Panc1 (cell line): ENCODE measurements at regions not wholly inside any gene's neighbourhood (a gene's known extent, or its start where the extent isn't known, plus 50 kb on each side); places are given as distances from the start of the nearest gene placed in this dataset.

Experiments used
- ATAC-seq: fragments of 200-7000 bp; cut with Tn5 transposase; 2 replicates; pipeline ENCODE4 v1.9.1; 2020; ENCODE audit warnings: mild to moderate bottlenecking, moderate library complexity
- BruUV-seq: library from RNA; stranded (reverse); fragments of 400-500 nt; replicated peaks from 2 replicates; lab custom pipeline; 2021; lab: Mats Ljungman, UMichigan
- CTCF ChIA-PET: fragments of 300-600 bp; sonication (Branson Sonifier 250); formaldehyde crosslinking; loops from one replicate; lab custom pipeline; 2022; ENCODE audit warnings: antibody characterized with exemption; lab: Charles Lee
- POLR2A ChIA-PET: fragments of 300-600 bp; sonication (Branson Sonifier 250); formaldehyde crosslinking; loops from one replicate; lab custom pipeline; 2022; ENCODE audit warnings: antibody characterized with exemption; lab: Charles Lee
- DNase-seq: peaks from one replicate; pipeline ENCODE4 v3.0.0-alpha.2; 2010; ENCODE audit warnings: low read depth, low spot score
- H3K27ac ChIP-seq: 2 replicates; pipeline ENCODE4 v1.5.1; 2011; ENCODE audit warnings: mild to moderate bottlenecking, low read length, inconsistent platforms
- H3K27me3 ChIP-seq: fragments of 200-500 bp; sonication (Bioruptor generic); 2 replicates; pipeline ENCODE4 v1.6.0; 2014; ENCODE audit warnings: low read length, inconsistent platforms; ENCODE audit not compliant: control insufficient read depth, insufficient read depth
- H3K36me3 ChIP-seq: fragments of 200-500 bp; sonication (Bioruptor generic); 2 replicates; pipeline ENCODE4 v1.5.1; 2014; ENCODE audit warnings: inconsistent platforms, mild to moderate bottlenecking, low read length, moderate library complexity; ENCODE audit not compliant: control insufficient read depth, insufficient read depth
- H3K4me1 ChIP-seq: 2 replicates; pipeline ENCODE4 v1.5.1; 2011; ENCODE audit warnings: inconsistent platforms, mild to moderate bottlenecking, low read length, moderate library complexity; ENCODE audit not compliant: control insufficient read depth, insufficient read depth
- H3K4me3 ChIP-seq, 2 experiments: 2 replicates each; pipeline ENCODE4 v1.5.1; 2011 to 2012; ENCODE audit warnings: low read depth in 2 of 2, low read length in 2 of 2, mild to moderate bottlenecking in 2 of 2, inconsistent platforms in 1 of 2, moderate library complexity in 1 of 2
- H3K9me3 ChIP-seq: fragments of 200-500 bp; sonication (Bioruptor generic); 2 replicates; pipeline ENCODE4 v1.5.1; 2014; ENCODE audit warnings: low read depth, mild to moderate bottlenecking, inconsistent platforms, low read length, moderate library complexity; ENCODE audit not compliant: control insufficient read depth, insufficient read depth
- CTCF ChIP-seq: fragments of 450-650 bp; IDR thresholded peaks from 2 replicates; pipeline ENCODE4 v1.5.1; 2017; ENCODE audit warnings: mild to moderate bottlenecking
- POLR2AphosphoS5 ChIP-seq: IDR thresholded peaks from 2 replicates; pipeline ENCODE4 v1.6.1; 2012; ENCODE audit warnings: mild to moderate bottlenecking, low read depth, low read length, moderate library complexity
- REST ChIP-seq, 2 experiments: IDR thresholded peaks; 2 replicates each; pipeline ENCODE4 v1.6.1; 2011 to 2012; ENCODE audit warnings: low read depth in 2 of 2, control low read depth in 1 of 2, low read length in 1 of 2, mild to moderate bottlenecking in 1 of 2, moderate library complexity in 1 of 2; ENCODE audit not compliant: insufficient read depth in 1 of 2
- SIN3A ChIP-seq: IDR thresholded peaks from 2 replicates; pipeline ENCODE4 v1.6.1; 2012; ENCODE audit warnings: low read depth, mild to moderate bottlenecking, low read length, moderate library complexity, borderline replicate concordance; ENCODE audit not compliant: insufficient read depth
- TCF7L2 ChIP-seq: IDR thresholded peaks from 2 replicates; pipeline ENCODE4 v1.6.1; 2011; ENCODE audit warnings: mild to moderate bottlenecking, low read depth, low read length, inconsistent platforms
- in situ Hi-C: cut with HindIII; loops from 2 replicates; pipeline ENCODE4 v1.10.0; 2016; ENCODE audit warnings: low sequenced_read_pairs, low pct_unique_long_range_greater_than_20kb
- intact Hi-C: fragments of 100-400 bp; cut with micrococcal nuclease; formaldehyde crosslinking; loops from one replicate; pipeline ENCODE4 v1.10.0; 2022; ENCODE audit not compliant: unreplicated experiment

- CTCF ChIA-PET, result no interaction called here
- no TSS peak for BruUV-seq
- no peaks in the 10 kb centered on the region for H3K36me3 ChIP-seq
- H3K27me3 ChIP-seq, result no peaks in the 10 kb centered on the region
- DNase-seq (no peak), ATAC-seq (no peak)
- intact Hi-C loops (no loop called here), in situ Hi-C loops (no loop called here)
- no peaks in the 10 kb centered on the region for H3K9me3 ChIP-seq
- no peak overlapping the region for H3K27ac ChIP-seq
- POLR2A ChIA-PET, result no interaction called here
- H3K4me3 ChIP-seq, result no peak overlapping the region
- TF ChIP-seq TCF7L2 (no peak), REST (IDR thresholded peaks at IDR 0.05; ENCODE audit: insufficient read depth in 1 of 2, low read depth in 2 of 2, low read length in 1 of 2) (no peak), POLR2AphosphoS5 (no peak), CTCF (no peak), SIN3A (no peak)
- H3K4me1 ChIP-seq, result no peaks in the 10 kb centered on the region
Observed at GRCh38 chr5:35420200-35420599, 189.9 kb upstream of the PRLR start.

- no peak for DNase-seq
- no peak for TF ChIP-seq SIN3A
- no peak for TF ChIP-seq REST (IDR thresholded peaks at IDR 0.05; ENCODE audit: insufficient read depth in 1 of 2, low read depth in 2 of 2, low read length in 1 of 2)
- TF ChIP-seq CTCF, result no peak
- TF ChIP-seq TCF7L2, result no peak
- TF ChIP-seq POLR2AphosphoS5, result no peak
- intact Hi-C loops, result no loop called here
- H3K9me3 ChIP-seq, result no peaks in the 10 kb centered on the region
- H3K27me3 ChIP-seq, result no peaks in the 10 kb centered on the region
- H3K36me3 ChIP-seq, result no peaks in the 10 kb centered on the region
- ChIA-PET CTCF (no interaction called here), POLR2A (no interaction called here)
- no peak overlapping the region for H3K4me3 ChIP-seq
- BruUV-seq, result no TSS peak
- in situ Hi-C loops, result no loop called here
- no peak overlapping the region for H3K27ac ChIP-seq
- H3K4me1 ChIP-seq, result no peaks in the 10 kb centered on the region
- ATAC-seq, result no peak
Observed at GRCh38 chr5:35417040-35417439, 186.8 kb upstream of the PRLR start.
